HG02981 (cell line): ENCODE measurements at regions not wholly inside any gene's neighbourhood (a gene's known extent, or its start where the extent isn't known, plus 50 kb on each side); places are given as distances from the start of the nearest gene placed in this dataset.

Experiments
- ATAC-seq: cut with Tn5 transposase; IDR thresholded peaks from one replicate; pipeline ENCODE4 v1.9.1; 2021; ENCODE audit warnings: mild to moderate bottlenecking, moderate library complexity; ENCODE audit not compliant: unreplicated experiment

DNA sequence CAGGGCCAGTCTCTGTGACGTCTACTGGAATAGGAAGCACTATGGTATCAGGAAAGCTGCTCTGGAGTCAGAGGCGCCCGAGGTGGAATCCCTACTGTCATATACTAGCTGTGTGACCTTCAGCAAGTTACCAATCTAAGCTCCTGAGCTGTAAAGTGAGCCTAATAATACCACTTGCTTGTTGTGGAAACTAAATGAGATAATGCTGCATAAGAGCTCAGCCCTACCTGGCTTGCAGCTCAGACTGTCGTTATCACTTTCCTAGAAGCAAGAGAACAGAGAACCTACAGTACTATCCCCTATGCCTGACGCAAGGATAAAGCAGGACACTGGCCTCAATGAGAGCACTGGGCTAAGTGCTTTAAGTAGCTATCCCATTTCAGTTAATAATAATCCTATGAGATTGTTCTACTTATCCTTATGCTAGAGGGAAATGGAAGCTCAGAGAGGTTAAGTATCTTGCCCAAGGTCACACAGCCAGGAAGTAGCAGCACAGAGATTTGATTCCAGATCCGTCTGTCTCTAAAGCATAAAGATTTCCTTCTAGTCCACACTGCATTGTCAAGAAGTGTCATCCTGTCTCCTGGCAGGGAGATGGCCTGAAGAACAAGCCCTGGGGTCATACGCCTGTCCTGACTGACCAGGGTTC is 195.2 kb downstream of the TLE3 start:
- no peak for ATAC-seq

- no peak for ATAC-seq
Observed at GRCh38 chr15:69903470-69904469, 193.9 kb downstream of the TLE3 start.

DNA sequence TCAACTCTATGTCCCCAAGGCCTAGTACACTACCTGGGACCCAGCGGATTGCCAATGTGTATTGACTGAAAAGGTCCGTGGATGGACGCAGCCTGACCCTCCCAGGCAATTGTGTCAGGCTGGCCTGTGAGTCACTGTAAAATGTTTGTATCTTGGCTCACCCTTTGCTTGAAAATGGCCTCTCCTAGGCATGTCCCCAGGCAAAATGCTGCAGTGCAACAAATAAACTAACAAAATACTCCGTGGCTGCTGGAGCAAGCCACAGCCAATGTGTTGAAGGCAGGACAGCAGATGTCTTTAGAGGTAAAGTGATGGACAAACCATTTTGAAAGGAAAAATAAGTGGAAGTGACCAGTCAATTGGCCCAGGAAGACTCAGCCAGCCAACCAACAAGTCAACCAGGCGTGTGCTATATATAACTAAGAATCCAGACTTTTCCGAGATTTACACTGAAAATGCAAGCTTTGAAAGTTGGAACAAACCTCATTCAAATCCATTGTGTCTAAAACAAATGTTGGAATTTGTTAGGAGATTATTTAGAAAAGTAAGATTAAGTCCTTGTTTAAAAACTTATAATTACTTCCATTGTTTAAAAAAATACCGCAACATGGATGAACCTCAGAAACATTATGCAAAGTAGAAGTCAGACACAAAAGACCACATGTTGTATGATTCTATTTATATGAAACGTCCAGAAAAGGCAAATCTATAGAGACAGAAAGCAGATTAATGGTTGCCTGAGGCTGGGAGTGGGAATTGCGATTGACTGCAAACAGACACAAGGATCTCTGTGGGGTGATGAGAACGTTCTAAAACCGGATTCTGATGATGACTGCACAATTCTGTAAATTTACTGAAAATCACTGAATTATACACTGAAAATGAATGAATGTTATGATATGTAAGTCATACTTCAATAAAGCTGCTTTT is 191.2 kb downstream of the TLE3 start:
- ATAC-seq, result no peak

- ATAC-seq, result no peak
Observed at GRCh38 chr15:69908060-69908459, 189.7 kb downstream of the TLE3 start.

GRCh38 chr15:69908590-69909420 is 188.9 kb downstream of the TLE3 start:
- no peak for ATAC-seq

- no peak for ATAC-seq
Observed at GRCh38 chr15:69909719-69910444, 187.8 kb downstream of the TLE3 start.

DNA sequence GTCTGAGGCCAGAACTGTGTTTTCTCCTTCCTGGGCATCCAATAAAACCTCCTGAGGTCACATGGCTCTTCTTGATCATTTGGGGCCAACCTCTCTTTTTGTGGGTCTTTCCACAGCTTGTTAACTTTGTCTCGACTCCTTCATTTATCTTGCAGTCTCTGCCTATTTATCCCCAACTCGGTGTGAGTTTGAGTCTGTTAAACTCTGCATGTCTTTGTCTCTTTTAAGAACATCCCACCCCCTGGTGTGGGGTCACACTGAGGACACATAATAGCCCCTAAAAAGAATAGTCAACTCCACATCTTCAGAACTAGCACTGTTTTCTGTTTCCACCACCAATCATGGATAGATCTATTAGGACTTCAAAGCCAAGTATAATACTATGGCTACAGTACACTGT is 187.2 kb downstream of the TLE3 start:
- ATAC-seq, result no peak

- no peak for ATAC-seq
Observed at GRCh38 chr15:69912116-69912515, 185.6 kb downstream of the TLE3 start.

- ATAC-seq, result no peak
Observed at GRCh38 chr15:69914040-69914439, 183.7 kb downstream of the TLE3 start.

- ATAC-seq, result no peak
Observed at GRCh38 chr15:69914960-69915359, 182.8 kb downstream of the TLE3 start.

- ATAC-seq, result no peak
Observed at GRCh38 chr15:69916169-69916785, 181.4 kb downstream of the TLE3 start.

- ATAC-seq, result no peak
Observed at GRCh38 chr15:69917056-69917455, 180.7 kb downstream of the TLE3 start.

DNA sequence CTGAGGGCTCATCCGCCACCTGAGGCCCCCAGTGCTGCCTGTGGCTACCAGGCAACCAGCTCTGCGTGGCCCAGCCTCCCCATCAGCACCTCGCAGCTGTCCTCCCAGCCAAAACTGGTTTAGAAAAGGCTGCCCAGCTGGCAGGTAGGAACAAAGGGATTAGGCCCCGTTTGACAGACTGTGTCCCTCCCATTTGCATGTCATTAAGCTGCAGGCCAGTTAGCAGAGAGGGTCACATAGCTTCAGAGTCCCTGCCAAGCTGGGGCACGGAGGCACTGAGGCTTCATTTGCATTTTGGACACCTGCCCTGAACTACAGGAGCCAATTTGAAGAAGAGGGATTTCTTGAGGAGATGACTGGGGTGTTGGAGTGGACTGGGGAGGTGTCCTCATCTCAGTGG is 177.9 kb downstream of the TLE3 start:
- ATAC-seq, result no peak

- ATAC-seq, result no peak
Observed at GRCh38 chr15:69920221-69920620, 177.5 kb downstream of the TLE3 start.

- no peak for ATAC-seq
Observed at GRCh38 chr15:69921626-69922619, 175.8 kb downstream of the TLE3 start.

DNA sequence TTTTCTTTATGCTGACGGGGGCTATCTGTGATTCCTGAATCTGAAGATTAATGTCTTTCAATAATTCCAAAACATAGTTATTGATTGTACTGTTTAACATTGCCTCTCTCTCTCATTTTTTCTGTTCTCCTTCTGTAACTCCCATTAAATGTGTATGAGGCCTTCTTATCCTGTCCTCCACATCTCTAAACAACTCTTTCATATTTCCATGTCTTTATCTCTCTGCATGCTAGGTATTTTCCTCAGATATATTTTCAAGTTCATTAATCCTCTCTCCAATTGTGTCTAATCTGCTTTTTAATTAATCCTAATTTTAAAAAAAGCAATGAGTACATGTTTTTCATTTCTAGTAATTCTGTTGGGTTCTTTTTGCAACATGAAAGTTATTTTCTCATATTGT is 173.2 kb downstream of the TLE3 start:
- no peak for ATAC-seq

GRCh38 chr15:69926006-69926405 is 171.7 kb downstream of the TLE3 start:
- ATAC-seq, result no peak

DNA sequence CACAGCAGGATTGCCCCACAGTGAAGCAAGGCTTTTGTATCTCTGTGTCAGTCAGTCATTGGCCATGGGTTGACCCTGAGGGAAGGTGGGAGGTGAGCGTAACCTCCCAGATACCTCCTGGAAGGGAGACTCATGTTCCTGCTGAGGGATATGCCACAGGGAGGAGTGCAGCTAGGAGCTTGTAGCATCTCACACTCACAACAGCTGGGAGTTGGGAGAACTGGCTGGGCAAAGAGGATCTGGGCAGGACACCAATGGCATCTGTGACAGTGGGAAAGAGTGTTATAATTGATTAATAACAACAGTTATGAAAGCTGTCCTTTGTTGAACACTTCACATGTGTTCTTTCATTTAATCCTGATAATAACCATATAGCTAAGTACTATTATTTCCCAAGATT is 171.0 kb downstream of the TLE3 start:
- no peak for ATAC-seq
